Ishikawa (cell line): ENCODE measurements at regions not wholly inside any gene's neighbourhood (a gene's known extent, or its start where the extent isn't known, plus 50 kb on each side); places are given as distances from the start of the nearest gene placed in this dataset.

Source experiments
- CEBPB ChIP-seq: IDR thresholded peaks from 2 replicates; pipeline ENCODE4 v1.6.1; 2012
- CREB1 ChIP-seq: IDR thresholded peaks from 2 replicates; pipeline ENCODE4 v1.6.1; 2012; ENCODE audit warnings: low read depth
- EGR1 ChIP-seq: IDR thresholded peaks from 2 replicates; pipeline ENCODE4 v1.6.1; 2012
- EP300 ChIP-seq: IDR thresholded peaks from 2 replicates; pipeline ENCODE4 v1.6.1; 2012; ENCODE audit warnings: borderline replicate concordance
- FOXM1 ChIP-seq: IDR thresholded peaks from 2 replicates; pipeline ENCODE4 v1.6.1; 2012; ENCODE audit warnings: low read depth, borderline replicate concordance
- NFIC ChIP-seq: IDR thresholded peaks from 2 replicates; pipeline ENCODE4 v1.6.1; 2012
- RAD21 ChIP-seq: IDR thresholded peaks from 2 replicates; pipeline ENCODE4 v1.6.1; 2012; ENCODE audit warnings: low read depth
- TAF1 ChIP-seq: IDR thresholded peaks from 2 replicates; pipeline ENCODE4 v1.6.1; 2012; ENCODE audit warnings: low read depth, mild to moderate bottlenecking
- TCF12 ChIP-seq: IDR thresholded peaks from 2 replicates; pipeline ENCODE4 v1.6.1; 2012; ENCODE audit warnings: low read depth
- TEAD4 ChIP-seq: IDR thresholded peaks from 2 replicates; pipeline ENCODE4 v1.6.1; 2012
- USF1 ChIP-seq: IDR thresholded peaks from 2 replicates; pipeline ENCODE4 v1.6.1; 2012
- YY1 ChIP-seq: IDR thresholded peaks from 2 replicates; pipeline ENCODE4 v1.6.1; 2012; ENCODE audit warnings: low read depth
- ZBTB7A ChIP-seq: IDR thresholded peaks from 2 replicates; pipeline ENCODE4 v1.6.1; 2012; ENCODE audit warnings: low read depth
- TF ChIP-seq, protein P1 (sequence below): IDR thresholded peaks from 2 replicates; pipeline ENCODE4 v1.6.1; 2012
- TF ChIP-seq, protein P2 (sequence below): IDR thresholded peaks from 2 replicates; pipeline ENCODE4 v1.6.1; 2012; ENCODE audit warnings: low read depth, mild to moderate bottlenecking

DNA sequence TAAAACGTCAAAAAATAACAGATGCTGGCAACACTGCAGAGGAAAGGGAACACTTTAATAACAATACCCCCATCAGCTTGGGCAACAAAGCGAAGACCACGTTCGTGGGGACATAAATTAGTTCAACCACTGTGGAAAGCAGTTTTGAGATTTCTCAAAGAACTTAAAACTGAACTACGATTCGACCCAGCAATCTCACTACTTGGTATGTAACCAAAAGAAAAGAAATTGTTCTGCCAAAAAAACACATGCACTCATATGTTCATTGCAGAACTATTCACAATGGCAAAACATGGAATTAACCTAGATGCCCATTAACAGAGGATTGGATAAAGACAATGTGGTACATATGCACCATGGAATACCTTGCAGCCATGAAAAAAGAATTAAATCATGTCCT, 81.2 kb upstream of the RAP1B start:
- TF ChIP-seq TEAD4 (no peak), EGR1 (no peak), TAF1 (no peak), CREB1 (no peak), USF1 (no peak), NFIC (no peak), YY1 (no peak), TCF12 (no peak), ZBTB7A (no peak)

DNA sequence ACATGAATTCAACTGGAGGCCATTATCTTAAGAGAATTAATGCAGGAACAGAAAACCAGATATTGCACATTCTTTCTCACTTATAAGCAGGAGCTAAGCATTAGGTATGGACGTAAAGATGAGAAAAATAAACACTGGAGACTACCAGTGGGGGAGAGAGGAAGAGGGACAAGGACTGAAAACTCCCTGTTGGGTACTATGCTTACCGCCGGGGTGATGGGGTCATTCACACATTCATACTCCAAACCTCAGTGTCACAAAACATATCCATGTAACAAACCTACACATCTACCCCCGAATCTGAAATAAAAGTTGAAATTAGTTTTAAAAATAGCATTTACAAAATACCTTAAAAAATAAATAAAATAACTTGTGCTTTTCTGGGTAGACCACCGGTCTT, 80.8 kb upstream of the RAP1B start:
- TF ChIP-seq CREB1: no peak

GRCh38 chr12:68530299-68530698, 80.4 kb upstream of the RAP1B start:
- TF ChIP-seq RAD21 (no peak), CEBPB (no peak), USF1 (no peak), TCF12 (no peak)

GRCh38 chr12:68530965-68531364, 79.7 kb upstream of the RAP1B start:
- TF ChIP-seq, protein P1, sequence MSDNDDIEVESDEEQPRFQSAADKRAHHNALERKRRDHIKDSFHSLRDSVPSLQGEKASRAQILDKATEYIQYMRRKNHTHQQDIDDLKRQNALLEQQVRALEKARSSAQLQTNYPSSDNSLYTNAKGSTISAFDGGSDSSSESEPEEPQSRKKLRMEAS: no peak
- no peak for TF ChIP-seq YY1
- TF ChIP-seq NFIC: no peak
- TF ChIP-seq USF1: no peak
- TF ChIP-seq, protein P2, sequence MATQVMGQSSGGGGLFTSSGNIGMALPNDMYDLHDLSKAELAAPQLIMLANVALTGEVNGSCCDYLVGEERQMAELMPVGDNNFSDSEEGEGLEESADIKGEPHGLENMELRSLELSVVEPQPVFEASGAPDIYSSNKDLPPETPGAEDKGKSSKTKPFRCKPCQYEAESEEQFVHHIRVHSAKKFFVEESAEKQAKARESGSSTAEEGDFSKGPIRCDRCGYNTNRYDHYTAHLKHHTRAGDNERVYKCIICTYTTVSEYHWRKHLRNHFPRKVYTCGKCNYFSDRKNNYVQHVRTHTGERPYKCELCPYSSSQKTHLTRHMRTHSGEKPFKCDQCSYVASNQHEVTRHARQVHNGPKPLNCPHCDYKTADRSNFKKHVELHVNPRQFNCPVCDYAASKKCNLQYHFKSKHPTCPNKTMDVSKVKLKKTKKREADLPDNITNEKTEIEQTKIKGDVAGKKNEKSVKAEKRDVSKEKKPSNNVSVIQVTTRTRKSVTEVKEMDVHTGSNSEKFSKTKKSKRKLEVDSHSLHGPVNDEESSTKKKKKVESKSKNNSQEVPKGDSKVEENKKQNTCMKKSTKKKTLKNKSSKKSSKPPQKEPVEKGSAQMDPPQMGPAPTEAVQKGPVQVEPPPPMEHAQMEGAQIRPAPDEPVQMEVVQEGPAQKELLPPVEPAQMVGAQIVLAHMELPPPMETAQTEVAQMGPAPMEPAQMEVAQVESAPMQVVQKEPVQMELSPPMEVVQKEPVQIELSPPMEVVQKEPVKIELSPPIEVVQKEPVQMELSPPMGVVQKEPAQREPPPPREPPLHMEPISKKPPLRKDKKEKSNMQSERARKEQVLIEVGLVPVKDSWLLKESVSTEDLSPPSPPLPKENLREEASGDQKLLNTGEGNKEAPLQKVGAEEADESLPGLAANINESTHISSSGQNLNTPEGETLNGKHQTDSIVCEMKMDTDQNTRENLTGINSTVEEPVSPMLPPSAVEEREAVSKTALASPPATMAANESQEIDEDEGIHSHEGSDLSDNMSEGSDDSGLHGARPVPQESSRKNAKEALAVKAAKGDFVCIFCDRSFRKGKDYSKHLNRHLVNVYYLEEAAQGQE: no peak
- no peak for TF ChIP-seq EP300
- no peak for TF ChIP-seq ZBTB7A
- no peak for TF ChIP-seq FOXM1
- TF ChIP-seq TCF12: no peak

GRCh38 chr12:68532204-68532886, 78.4 kb upstream of the RAP1B start:
- no peak for TF ChIP-seq TCF12
- no peak for TF ChIP-seq FOXM1
- no peak for TF ChIP-seq NFIC
- no peak for TF ChIP-seq TAF1
- TF ChIP-seq, protein P1: no peak
- TF ChIP-seq YY1: no peak
- TF ChIP-seq TEAD4: no peak
- no peak for TF ChIP-seq EGR1
- TF ChIP-seq, protein P2: no peak
- TF ChIP-seq EP300: no peak
- no peak for TF ChIP-seq ZBTB7A
- TF ChIP-seq USF1: no peak
- no peak for TF ChIP-seq RAD21
- TF ChIP-seq CREB1: no peak
- no peak for TF ChIP-seq CEBPB

GRCh38 chr12:68532887-68533248, 77.8 kb upstream of the RAP1B start:
- TF ChIP-seq TCF12 (no peak), TAF1 (no peak), YY1 (no peak), TEAD4 (no peak), FOXM1 (no peak), CREB1 (no peak), RAD21 (no peak), USF1 (no peak), ZBTB7A (no peak)
